Stimulated activated CD4-positive, alpha-beta T cell treated with anti-CD3 and anti-CD28 coated beads, TNF-alpha, amount 100 ng/mL, for 24 hours (primary cell): ENCODE measurements at regions not wholly inside any gene's neighbourhood (a gene's known extent, or its start where the extent isn't known, plus 50 kb on each side); places are given as distances from the start of the nearest gene placed in this dataset.
"Not testable (repeated sequence)": the region's sequence is repeated elsewhere in the genome, so short reads cannot be mapped to it uniquely, and the experiment has no call there.

Experiments
- DNase-seq, 3 experiments: peaks; one replicate each; pipeline ENCODE4 v3.0.0-alpha.2; 2020; ENCODE audit warnings: low read depth in 3 of 3

DNA sequence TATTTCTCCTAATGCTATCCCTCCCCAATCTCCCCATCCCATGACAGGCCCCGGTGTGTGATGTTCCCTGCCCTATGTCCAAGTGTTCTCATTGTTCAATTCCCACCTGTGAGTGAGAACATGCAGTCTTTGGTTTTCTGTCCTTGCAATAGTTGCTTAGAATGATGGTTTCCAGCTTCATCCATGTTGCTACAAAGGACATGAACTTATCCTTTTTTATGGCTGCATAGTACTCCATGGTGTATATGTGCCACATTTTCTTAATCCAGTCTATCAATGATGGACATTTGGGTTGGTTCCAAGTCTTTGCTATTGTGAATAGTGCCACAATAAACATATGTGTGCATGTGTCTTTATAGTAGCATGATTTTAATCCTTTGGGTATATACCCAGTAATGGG is 51.3 kb upstream of the RIOK2 start:
- not testable (repeated sequence) for DNase-seq

DNA sequence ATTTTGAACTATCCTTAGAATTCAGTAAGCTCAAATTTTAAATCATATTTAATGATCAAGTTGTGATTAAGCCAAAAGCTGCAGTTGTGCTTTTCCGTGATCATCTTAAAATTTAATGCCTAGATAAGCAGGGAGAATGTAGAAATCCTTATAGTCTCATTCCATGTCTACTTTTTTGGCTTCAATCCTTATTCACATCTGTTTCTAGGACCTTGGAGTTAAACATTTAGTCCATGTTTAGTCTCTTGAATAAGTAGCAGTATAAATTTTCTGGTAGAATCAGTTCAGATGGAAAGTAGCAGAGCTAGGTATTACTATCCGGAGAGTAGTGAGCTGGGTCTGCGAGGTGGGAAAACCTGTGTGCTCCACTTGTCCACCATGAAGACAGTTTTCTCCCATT is 59.3 kb upstream of the RIOK2 start:
- DNase-seq: no peak

DNA sequence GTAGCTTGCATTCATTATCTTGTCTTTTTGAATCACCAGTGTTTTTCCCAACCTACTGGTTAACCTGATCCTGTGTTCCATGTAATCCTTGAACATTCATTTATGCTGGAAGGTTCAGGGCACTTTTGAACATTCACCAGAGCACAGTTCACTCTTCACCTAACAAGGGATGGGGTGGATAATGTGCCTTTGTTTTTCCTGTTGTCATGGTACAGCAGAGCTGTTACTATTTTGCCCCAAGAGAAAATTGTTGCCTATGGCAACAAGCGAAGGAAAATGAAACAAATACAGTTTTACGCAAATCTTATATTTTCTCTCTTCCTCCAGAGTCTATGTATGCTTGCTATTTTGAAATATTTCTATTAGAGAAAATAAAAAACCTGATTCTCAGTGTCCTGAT is 60.3 kb upstream of the RIOK2 start:
- DNase-seq: no peak

DNA sequence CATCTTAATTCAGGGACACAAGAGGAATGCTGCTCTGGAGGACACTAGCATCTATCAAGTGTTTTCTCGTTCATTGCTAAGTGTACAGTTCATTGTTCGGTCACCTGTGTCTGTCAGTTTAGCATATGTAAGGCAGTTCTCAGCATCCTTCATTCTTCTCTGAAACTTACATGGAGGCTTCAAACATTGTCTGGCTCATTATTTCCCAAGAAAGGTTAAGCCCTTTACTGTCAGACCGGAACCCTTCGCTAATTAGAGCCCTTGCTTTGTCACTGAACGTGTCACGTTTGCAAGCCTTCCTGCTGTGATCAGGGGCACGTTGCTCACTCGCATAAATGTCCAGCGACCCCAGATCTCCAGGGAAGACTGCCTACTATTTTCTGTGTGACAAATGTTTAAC is 62.3 kb upstream of the RIOK2 start:
- no peak for DNase-seq

GRCh38 chr5:97250113-97250512 is 67.1 kb upstream of the RIOK2 start:
- DNase-seq: no peak

DNA sequence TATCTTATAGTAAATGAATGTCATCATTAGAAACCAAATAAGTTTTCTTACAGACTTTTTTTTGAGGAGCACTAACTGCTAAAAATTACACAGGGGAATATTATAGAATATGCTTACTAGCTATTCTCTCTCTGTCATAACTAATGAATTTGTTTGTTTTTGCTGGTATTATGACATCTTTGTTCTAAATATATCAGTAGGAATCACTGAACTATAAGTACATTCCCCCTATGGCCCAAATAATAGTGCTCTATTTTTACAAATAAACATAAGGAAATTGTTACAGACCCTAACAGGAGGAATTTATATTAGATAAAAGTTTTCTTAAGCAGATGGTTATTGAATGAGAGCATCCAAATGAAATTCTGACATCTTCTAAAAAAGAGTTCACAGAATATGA is 83.0 kb upstream of the RIOK2 start:
- no peak for DNase-seq

DNA sequence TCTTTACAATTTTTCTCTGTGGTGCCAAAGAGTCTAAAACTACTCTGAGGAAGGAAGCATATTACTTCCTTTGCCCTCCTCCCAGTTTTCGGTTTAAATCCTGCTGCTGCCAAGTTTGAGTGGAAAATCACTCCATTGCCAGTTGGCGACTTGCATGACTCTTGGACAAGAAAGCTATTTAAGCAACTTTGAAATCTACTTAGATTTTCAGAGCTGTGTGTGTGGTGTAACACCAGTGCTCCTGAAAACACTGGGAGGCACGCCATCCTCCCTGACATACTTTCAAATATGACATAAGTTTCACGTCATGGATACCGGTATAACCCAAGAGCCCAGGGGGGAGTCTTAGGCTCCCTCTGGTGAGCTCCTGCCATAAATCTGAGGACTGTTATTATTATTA is 83.5 kb upstream of the RIOK2 start:
- DNase-seq: no peak

GRCh38 chr5:97267767-97268166 is 84.7 kb upstream of the RIOK2 start:
- no peak for DNase-seq

- no peak for DNase-seq
These were observed 93.5 kb upstream of the RIOK2 start for GRCh38 chr5:97276474-97277120.

- DNase-seq: no peak
These were observed 98.2 kb upstream of the RIOK2 start for GRCh38 chr5:97281257-97281656.

DNA sequence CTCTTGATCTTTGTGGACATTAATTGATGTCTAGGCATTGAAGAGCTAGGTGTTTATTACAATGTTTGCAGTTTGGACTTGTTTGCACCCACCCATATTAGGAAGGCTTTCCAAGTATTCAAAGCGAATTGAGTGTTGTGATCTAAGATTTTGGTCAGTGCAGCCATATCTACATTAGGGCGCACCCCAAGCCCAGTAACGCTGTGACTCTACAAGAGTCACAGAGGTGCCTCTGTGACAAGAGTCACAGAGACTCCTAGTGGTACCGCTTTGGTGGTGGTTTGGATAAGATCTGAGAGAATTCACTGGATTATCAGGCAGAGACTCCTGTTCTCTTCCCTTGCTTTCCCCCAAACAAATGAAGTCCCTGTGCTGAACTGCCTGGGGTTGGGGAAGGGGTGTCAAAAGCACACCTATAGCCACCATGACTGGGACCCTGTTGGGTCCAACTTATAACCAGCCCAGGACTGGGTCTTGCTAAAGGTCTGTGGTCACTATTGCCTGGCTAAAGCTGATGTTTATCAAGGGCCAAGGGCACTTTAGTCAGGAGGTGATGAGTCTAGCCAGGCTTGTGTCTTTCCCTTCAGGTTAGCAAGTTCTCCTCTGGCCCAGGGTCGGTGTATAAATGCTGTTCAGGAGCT is 114.1 kb upstream of the RIOK2 start:
- peak in 1 of 3 experiments; percentile 2 for DNase-seq

- DNase-seq: no peak
These were observed 114.7 kb upstream of the RIOK2 start for GRCh38 chr5:97297704-97298091.

DNA sequence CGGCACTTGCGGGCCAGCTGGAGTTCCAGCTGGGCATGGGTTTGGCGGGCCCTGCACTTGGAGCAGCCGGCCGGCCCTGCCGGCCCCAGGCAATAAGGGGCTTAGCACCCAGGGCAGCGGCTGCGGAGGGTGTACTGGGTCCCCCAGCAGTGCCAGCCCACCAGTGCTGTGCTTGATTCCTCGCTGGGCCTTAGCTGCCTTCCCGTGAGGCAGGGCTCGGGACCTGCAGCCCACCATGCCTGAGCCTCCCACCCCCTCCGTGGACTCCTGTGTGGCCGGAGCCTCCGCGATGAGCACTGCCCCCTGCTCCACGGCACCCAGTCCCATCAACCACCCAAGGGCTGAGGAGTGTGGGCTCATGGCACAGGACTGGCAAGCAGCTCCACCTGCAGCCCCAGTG is 118.1 kb upstream of the RIOK2 start:
- not testable (repeated sequence) for DNase-seq

DNA sequence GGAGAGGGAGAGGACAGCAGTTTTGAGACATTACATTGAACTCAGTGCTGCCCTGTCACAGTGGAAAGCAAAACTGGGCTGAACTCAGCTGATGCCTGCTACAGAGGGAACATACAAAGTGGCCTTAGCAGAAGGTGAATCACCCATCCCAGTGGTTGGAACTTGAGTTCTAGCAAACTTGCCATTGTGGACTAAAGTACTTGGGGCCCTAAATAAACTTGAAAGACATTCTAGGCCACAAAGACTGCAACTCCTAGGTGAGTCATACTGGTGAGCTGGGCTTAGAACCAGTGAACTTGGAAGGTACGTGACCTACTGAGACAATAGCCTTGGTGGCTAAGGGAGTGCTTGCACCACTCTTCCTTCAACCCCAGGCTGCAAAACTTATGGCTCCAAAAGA is 155.7 kb upstream of the RIOK2 start:
- DNase-seq: no peak

DNA sequence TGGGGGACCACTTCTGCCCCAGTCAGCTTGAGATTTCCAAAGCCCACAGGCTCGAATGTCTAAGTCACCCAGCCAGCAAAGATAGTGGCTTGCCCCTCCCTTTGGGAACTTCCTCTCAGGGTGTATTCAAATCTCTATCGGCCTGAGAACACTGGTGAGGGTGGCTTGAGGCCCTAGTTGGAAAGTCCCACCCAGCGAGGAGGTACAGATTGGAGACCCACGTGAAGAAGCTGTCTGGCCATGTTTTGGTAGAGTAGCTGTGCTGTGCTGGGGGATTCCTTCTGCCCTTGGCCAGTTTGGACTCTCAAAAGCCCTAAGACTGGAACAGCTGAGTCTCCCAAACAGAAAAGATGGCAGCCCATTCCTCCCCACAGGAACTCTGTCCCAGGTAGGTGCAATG is 172.7 kb upstream of the RIOK2 start:
- no peak for DNase-seq

DNA sequence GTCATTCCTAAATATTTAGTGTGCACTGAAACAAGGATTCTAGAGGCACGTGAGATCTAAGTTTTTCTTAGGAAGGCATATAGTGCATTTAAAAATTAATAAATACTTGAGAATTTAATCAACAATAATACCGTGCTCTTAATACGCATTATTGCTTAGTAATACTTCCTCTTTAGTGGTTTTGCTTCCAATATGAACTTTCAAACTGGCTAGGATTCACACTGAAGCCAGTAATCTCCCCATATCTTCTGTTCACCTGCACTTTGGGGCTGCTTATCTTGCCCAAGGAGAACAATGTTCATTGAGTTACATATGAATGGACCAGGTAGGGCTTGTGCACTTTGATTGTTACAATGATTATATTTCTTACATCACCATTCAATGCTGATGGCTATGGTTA is 180.5 kb upstream of the RIOK2 start:
- DNase-seq: no peak

DNA sequence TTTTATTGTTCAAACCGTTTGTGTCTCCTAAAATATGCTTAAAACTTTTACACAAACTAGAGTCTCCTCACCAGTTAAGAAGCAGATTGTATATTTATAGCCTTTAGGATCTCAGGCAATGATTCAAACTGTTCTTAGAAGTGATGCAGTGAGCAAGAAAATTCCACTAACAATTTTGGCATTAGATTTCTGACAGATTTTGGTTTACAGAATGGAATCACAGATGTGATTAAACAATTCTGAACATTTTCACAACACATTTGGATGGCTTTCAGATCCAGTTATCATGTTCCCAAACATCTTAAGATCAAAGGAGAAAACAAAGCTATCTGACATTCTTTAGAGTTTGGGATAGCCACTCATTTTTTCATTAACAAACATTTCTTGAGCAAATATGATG is 181.7 kb upstream of the RIOK2 start:
- DNase-seq: no peak

DNA sequence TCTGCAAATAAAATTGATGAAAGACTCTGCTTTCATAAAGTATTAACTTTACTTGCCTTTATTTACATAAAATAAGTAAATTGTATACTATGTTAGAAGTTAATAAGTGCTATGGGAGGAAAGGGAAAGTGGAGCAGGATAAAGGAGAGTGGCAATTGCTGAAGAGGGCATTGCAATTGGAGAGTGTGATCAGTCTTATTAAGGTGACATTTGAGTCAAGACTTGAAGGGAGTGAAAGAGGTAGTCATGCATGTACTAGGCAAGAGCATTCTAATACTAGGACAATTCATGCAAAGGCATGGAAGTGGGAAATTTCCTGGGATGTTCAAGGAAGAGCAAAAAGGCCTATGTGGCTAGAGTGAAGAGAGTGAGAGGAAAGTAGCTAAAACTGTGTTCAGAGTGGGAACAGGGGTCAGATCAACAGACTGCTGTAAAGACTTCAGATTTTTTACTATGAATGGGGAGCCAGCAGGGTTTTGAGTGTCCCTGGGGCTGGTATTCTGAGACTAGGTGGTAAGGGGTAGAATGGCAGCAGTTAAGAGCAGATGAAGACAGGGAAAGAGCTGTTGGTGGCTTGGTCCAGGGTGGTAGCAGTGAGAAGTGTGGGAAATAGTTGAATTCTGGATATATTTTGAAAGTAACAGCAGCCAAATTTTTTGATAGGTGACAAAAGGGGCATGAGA is 182.3 kb upstream of the RIOK2 start:
- no peak for DNase-seq

DNA sequence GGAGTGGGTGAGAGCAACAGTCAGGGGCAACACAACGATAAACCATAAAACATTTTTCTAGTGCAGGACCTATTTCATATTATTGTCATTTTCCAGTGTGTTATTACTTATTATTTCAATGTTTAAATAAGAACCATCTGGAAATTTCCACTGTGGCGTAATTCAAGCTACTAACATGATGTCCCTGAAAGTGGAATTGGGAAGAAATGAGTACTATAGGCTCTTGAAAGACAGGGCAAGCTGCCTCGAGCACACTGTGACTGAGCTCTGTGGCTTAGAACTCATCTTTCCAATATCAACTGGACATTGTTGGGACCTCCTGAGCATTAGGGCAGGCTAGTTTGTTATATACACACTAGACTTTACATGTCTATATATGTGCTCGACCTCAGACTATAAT is 182.9 kb upstream of the RIOK2 start:
- DNase-seq: no peak

GRCh38 chr5:97375959-97376358 is 192.9 kb upstream of the RIOK2 start:
- no peak for DNase-seq

DNA sequence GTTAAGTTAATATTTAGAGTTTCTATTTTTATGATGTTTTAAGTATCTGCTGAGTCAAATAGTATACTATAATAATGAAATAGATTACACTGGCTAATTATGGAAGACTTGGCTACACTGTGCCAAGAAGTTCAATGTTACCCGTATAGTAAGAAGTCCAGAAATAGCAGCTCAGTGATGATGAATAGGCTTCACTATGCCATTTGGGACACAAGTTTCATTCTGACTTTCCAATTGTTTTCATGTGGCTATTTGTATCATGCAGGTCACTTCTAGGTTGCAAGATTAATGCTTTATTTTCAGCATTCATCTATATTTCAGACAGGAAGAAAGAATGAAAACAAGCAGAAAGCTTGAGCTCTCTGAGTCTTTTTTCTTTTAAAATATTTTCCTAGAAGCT is 194.5 kb upstream of the RIOK2 start:
- DNase-seq: no peak

DNA sequence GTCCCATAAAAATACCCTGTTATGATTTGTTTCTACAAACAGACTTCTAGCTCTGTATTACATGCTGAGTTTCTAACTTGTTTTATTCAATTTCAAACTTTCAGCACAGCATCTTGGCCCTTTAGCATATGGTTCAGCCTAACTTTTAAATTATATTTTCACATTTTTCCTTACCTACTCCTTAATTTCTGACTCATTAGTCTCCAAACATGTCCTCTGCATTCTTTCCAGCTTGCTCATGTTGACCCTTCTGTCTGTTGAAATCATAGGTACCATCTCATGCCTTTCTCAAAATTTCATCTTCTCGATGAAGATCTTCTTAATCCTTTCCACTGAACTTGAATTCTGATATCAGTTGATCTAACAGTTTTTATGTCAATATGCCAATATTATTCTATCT is 200.9 kb upstream of the RIOK2 start:
- no peak for DNase-seq

- no peak for DNase-seq
These were observed 205.7 kb upstream of the RIOK2 start for GRCh38 chr5:97388794-97389193.
